ENCODE measurements at regions not wholly inside any gene's neighbourhood (a gene's known extent, or its start where the extent isn't known, plus 50 kb on each side); places are given as distances from the start of the nearest gene placed in this dataset.
"Not testable (repeated sequence)": the region's sequence is repeated elsewhere in the genome, so short reads cannot be mapped to it uniquely, and the experiment has no call there.

- not testable (repeated sequence) for TF ChIP-seq CTCF (IDR thresholded peaks at IDR 0.05); CHD4 (IDR thresholded peaks at IDR 0.05; ENCODE audit: borderline replicate concordance); RFX5 (IDR thresholded peaks at IDR 0.05); ZSCAN20 (CRISPR knock-in tag; IDR thresholded peaks at IDR 0.05); MYC (IDR thresholded peaks at IDR 0.05; ENCODE audit: borderline replicate concordance, low read length); EP300 (IDR thresholded peaks at IDR 0.05); HOXB13 (CRISPR knock-in tag; IDR thresholded peaks at IDR 0.05; ENCODE audit: low read depth); POLR2A (IDR thresholded peaks at IDR 0.05; ENCODE audit: low read length); EHMT2 (IDR thresholded peaks at IDR 0.05; ENCODE audit: low read depth); JUNB (IDR thresholded peaks at IDR 0.05); REST (IDR thresholded peaks at IDR 0.05); CBX8 (IDR thresholded peaks at IDR 0.05)
Measured at GRCh38 chr4:163737846-163738245, 243.4 kb downstream of the TMA16 start.

Data from A549 (cell line).